Endothelial cell of umbilical vein (primary cell): ENCODE measurements at regions not wholly inside any gene's neighbourhood (a gene's known extent, or its start where the extent isn't known, plus 50 kb on each side); places are given as distances from the start of the nearest gene placed in this dataset.

Experiments used
- BruUV-seq: library from RNA; stranded (reverse); fragments of 400-500 nt; replicated peaks from 2 replicates; lab custom pipeline; 2021; lab: Mats Ljungman, UMichigan
- CTCF ChIA-PET: fragments of 300-600, 350-600 bp; sonication (Branson Sonifier 250); formaldehyde crosslinking; loops from one replicate; lab custom pipeline; 2021; ENCODE audit warnings: antibody characterized with exemption, inconsistent platforms; lab: Charles Lee
- POLR2A ChIA-PET: fragments of 300-600, 350-600 bp; sonication (Branson Sonifier 250); formaldehyde crosslinking; loops from one replicate; lab custom pipeline; 2021; ENCODE audit warnings: antibody characterized with exemption, inconsistent platforms; lab: Charles Lee
- DNase-seq: peaks from one replicate; pipeline ENCODE4 v3.0.0-alpha.2; 2011; ENCODE audit warnings: low read depth, low spot score
- FAIRE-seq: peaks from 2 replicates; lab custom pipeline; 2011; peaks lifted over from hg19 to GRCh38; lab: Jason Lieb, UNC
- H2AFZ ChIP-seq: 2 replicates; pipeline ENCODE4 v1.6.0; 2012; ENCODE audit warnings: low read depth, low read length, control low read depth, inconsistent platforms
- H3K27ac ChIP-seq: 2 replicates; pipeline ENCODE4 v1.5.1; 2011; ENCODE audit warnings: low read depth, mild to moderate bottlenecking, control low read depth, low read length, moderate library complexity; ENCODE audit not compliant: insufficient read depth
- H3K27me3 ChIP-seq, 2 experiments: 2 replicates each; pipeline versions ENCODE4 v1.6.0 to v1.6.1; 2011; ENCODE audit warnings: low read length in 2 of 2, mixed read lengths in 1 of 2; ENCODE audit not compliant: control insufficient read depth in 2 of 2, insufficient read depth in 2 of 2
- H3K36me3 ChIP-seq, 2 experiments: 2 replicates in 1 of 2; 3 replicates in 1 of 2; pipeline ENCODE4 v1.5.1; 2011; ENCODE audit warnings: low read length in 2 of 2, mild to moderate bottlenecking in 1 of 2, moderate library complexity in 1 of 2; ENCODE audit not compliant: control insufficient read depth in 2 of 2, insufficient read depth in 2 of 2; ENCODE audit errors: extremely low read depth in 1 of 2
- H3K4me1 ChIP-seq: 3 replicates; pipeline ENCODE4 v1.5.1; 2011; ENCODE audit warnings: mild to moderate bottlenecking, low read length; ENCODE audit not compliant: control insufficient read depth, insufficient read depth; ENCODE audit errors: extremely low read depth
- H3K4me2 ChIP-seq: 2 replicates; pipeline ENCODE4 v1.6.1; 2011; ENCODE audit warnings: low read length, control low read depth, mixed read lengths; ENCODE audit not compliant: insufficient read depth
- H3K4me3 ChIP-seq, 3 experiments: fragments of 200-600 bp in 1 of 3; sonication (generic), shearing (Covaris generic) in 1 of 3; replicated peaks in 1 of 3; 2 replicates each; pipeline ENCODE4 v1.5.1; 2011 to 2016; ENCODE audit warnings: control low read depth in 3 of 3, low read length in 3 of 3, mild to moderate bottlenecking in 2 of 3, inconsistent platforms in 1 of 3, low read depth in 1 of 3, moderate library complexity in 1 of 3; ENCODE audit not compliant: insufficient read depth in 1 of 3
- H3K79me2 ChIP-seq: 2 replicates; pipeline ENCODE4 v1.6.0; 2012; ENCODE audit warnings: low read length, inconsistent platforms; ENCODE audit not compliant: control insufficient read depth, insufficient read depth
- H3K9ac ChIP-seq: replicated peaks from 2 replicates; pipeline ENCODE3; 2011; ENCODE audit warnings: low read length, control low read depth; ENCODE audit not compliant: insufficient read depth; ENCODE audit errors: extremely low read depth
- H3K9me1 ChIP-seq: replicated peaks from 3 replicates; pipeline ENCODE4 v1.6.0; 2011; ENCODE audit warnings: mild to moderate bottlenecking, low read length; ENCODE audit not compliant: control insufficient read depth, insufficient read depth; ENCODE audit errors: extremely low read depth
- H3K9me3 ChIP-seq: replicated peaks from 2 replicates; pipeline ENCODE4 v1.5.1; 2012; ENCODE audit warnings: low read length, inconsistent platforms; ENCODE audit not compliant: control insufficient read depth, insufficient read depth
- H4K20me1 ChIP-seq: replicated peaks from 2 replicates; pipeline ENCODE3; 2011; ENCODE audit warnings: mild to moderate bottlenecking, low read length; ENCODE audit not compliant: control insufficient read depth, insufficient read depth; ENCODE audit errors: extremely low read depth
- EZH2 ChIP-seq: IDR thresholded peaks from 2 replicates; pipeline ENCODE4 v1.6.1; 2012; ENCODE audit warnings: borderline replicate concordance, low read depth, mild to moderate bottlenecking, moderate library complexity, low read length, inconsistent platforms; ENCODE audit not compliant: severe bottlenecking
- FOS ChIP-seq: IDR thresholded peaks from 2 replicates; pipeline ENCODE4 v1.6.1; 2011; ENCODE audit warnings: mild to moderate bottlenecking, low read length, moderate library complexity, borderline replicate concordance; ENCODE audit not compliant: insufficient read depth
- GATA2 ChIP-seq: IDR thresholded peaks from 2 replicates; pipeline ENCODE4 v1.7.0; 2011; ENCODE audit warnings: low read depth, mild to moderate bottlenecking, moderate library complexity, mixed read lengths, low read length; ENCODE audit not compliant: insufficient read length, insufficient read depth
- JUN ChIP-seq: IDR thresholded peaks from 2 replicates; pipeline ENCODE4 v1.6.1; 2011; ENCODE audit warnings: borderline replicate concordance, low read depth; ENCODE audit not compliant: insufficient read length, insufficient read depth
- MYC ChIP-seq: IDR thresholded peaks from one replicate; pipeline ENCODE4 v1.6.1; 2011; ENCODE audit warnings: mild to moderate bottlenecking, low read depth, low read length
- POLR2A ChIP-seq: IDR thresholded peaks from 2 replicates; pipeline ENCODE4 v1.6.1; 2012; ENCODE audit warnings: low read depth, mild to moderate bottlenecking, control low read depth, low read length
- POLR2AphosphoS5 ChIP-seq: IDR thresholded peaks from 2 replicates; pipeline ENCODE4 v1.6.1; 2012; ENCODE audit warnings: low read depth, mild to moderate bottlenecking, control low read depth, low read length, moderate library complexity; ENCODE audit not compliant: insufficient read depth
- dilution Hi-C: fragments of 300-500 bp; cut with MboI; formaldehyde crosslinking; loops from one replicate; pipeline ENCODE4 v1.15.0; 2019; ENCODE audit warnings: low sequenced_read_pairs; ENCODE audit not compliant: extremely low pct_ligation_motif_present
- intact Hi-C: fragments of 100-400 bp; cut with micrococcal nuclease; formaldehyde crosslinking; loops from one replicate; pipeline ENCODE4 v1.10.0; 2022
- TF ChIP-seq, protein P1 (sequence below): IDR thresholded peaks from 2 replicates; pipeline ENCODE4 v1.6.1; 2011; ENCODE audit not compliant: insufficient read depth, insufficient read length
- TF ChIP-seq, protein P2 (sequence below), 2 donors: IDR thresholded peaks; 1 replicate in 1 of 2; 2 replicates in 1 of 2; pipeline ENCODE4 v1.5.1; 2011; ENCODE audit warnings: low read length in 2 of 2, mild to moderate bottlenecking in 2 of 2, moderate library complexity in 2 of 2, control low read depth in 1 of 2, inconsistent platforms in 1 of 2, low read depth in 1 of 2; ENCODE audit not compliant: insufficient read depth in 1 of 2; ENCODE audit errors: extremely low read depth in 1 of 2

DNA sequence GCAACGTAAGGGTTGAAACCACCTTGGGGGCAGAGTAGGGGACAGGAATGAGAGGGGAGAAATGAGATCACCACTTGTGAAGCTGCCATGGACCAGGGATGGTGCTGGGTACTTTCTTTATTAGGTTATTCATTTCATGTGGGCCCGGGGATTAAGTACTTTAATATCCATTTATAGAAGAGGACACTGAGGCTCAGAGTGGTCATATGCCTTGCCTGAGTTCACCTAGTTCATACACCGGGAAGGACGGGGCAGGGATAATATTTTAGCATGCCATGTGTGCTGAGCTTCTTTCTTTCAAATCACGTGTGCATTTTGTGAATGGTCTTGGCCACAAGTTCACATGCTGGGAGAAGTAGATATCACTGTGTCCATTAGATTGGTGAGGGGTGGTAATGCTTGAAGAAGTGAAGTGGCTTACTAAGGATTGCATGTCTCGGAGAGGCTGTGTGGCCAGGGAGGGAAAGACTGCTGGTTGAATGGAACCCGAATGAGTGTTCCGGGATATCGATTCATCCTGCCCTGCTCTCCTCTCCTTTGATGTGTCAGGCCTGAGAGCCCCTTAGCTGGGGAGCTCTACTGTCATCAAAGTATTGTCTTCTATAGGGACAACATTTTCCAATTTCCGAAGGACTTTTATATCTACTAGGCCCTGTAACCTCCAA, 187.1 kb downstream of the MYCN start:
- FAIRE-seq (no peak), DNase-seq (no peak)
- H3K27ac ChIP-seq: no peak overlapping the region
- intact Hi-C loops (no loop called here), dilution Hi-C loops (no loop called here)
- CTCF ChIA-PET: no interaction called here
- no peaks in the 10 kb centered on the region for H3K9me3 ChIP-seq
- BruUV-seq: no TSS peak
- H3K4me3 ChIP-seq: no peak overlapping the region
- no peaks in the 10 kb centered on the region for H3K36me3 ChIP-seq
- no peak overlapping the region for H3K9ac ChIP-seq
- H4K20me1 ChIP-seq: no peaks in the 10 kb centered on the region
- no peaks in the 10 kb centered on the region for H3K27me3 ChIP-seq
- no peaks in the 10 kb centered on the region for H3K9me1 ChIP-seq
- TF ChIP-seq JUN: no peak
- TF ChIP-seq, protein P1, sequence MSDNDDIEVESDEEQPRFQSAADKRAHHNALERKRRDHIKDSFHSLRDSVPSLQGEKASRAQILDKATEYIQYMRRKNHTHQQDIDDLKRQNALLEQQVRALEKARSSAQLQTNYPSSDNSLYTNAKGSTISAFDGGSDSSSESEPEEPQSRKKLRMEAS: no peak
- no peak for TF ChIP-seq MYC
- TF ChIP-seq, protein P2, sequence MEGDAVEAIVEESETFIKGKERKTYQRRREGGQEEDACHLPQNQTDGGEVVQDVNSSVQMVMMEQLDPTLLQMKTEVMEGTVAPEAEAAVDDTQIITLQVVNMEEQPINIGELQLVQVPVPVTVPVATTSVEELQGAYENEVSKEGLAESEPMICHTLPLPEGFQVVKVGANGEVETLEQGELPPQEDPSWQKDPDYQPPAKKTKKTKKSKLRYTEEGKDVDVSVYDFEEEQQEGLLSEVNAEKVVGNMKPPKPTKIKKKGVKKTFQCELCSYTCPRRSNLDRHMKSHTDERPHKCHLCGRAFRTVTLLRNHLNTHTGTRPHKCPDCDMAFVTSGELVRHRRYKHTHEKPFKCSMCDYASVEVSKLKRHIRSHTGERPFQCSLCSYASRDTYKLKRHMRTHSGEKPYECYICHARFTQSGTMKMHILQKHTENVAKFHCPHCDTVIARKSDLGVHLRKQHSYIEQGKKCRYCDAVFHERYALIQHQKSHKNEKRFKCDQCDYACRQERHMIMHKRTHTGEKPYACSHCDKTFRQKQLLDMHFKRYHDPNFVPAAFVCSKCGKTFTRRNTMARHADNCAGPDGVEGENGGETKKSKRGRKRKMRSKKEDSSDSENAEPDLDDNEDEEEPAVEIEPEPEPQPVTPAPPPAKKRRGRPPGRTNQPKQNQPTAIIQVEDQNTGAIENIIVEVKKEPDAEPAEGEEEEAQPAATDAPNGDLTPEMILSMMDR (IDR thresholded peaks at IDR 0.05; ENCODE audit: extremely low read depth in 1 of 2, insufficient read depth in 1 of 2, low read depth in 1 of 2, low read length in 2 of 2): no peak
- TF ChIP-seq GATA2: no peak
- TF ChIP-seq EZH2: no peak
- no peak for TF ChIP-seq FOS
- no peak for TF ChIP-seq POLR2A
- no peak for TF ChIP-seq POLR2AphosphoS5
- H3K4me1 ChIP-seq: no peaks in the 10 kb centered on the region
- no peak overlapping the region for H2AFZ ChIP-seq
- POLR2A ChIA-PET: no interaction called here
- no peak overlapping the region for H3K4me2 ChIP-seq
- H3K79me2 ChIP-seq: no peaks in the 10 kb centered on the region
